ENCODE measurements at regions not wholly inside any gene's neighbourhood (a gene's known extent, or its start where the extent isn't known, plus 50 kb on each side); places are given as distances from the start of the nearest gene placed in this dataset.

GRCh38 chr7:35891004-35891830 lies 90.4 kb downstream of the SEPTIN7 start:
- no peak for TF ChIP-seq JUN (IDR thresholded peaks at IDR 0.05; ENCODE audit: borderline replicate concordance, insufficient read depth, insufficient read length, low read depth)
- no peak for TF ChIP-seq POLR2AphosphoS5 (IDR thresholded peaks at IDR 0.05; ENCODE audit: insufficient read depth, low read depth, low read length)

All from endothelial cell of umbilical vein (primary cell).